ENCODE measurements at regions not wholly inside any gene's neighbourhood (a gene's known extent, or its start where the extent isn't known, plus 50 kb on each side); places are given as distances from the start of the nearest gene placed in this dataset.
A peak's percentile ranks its signal among the peaks of the same experiment; 100 is the strongest.

- no peak overlapping the region for H3K27ac Mint-ChIP-seq
- H3K4me3 Mint-ChIP-seq: no peak overlapping the region
- peaks cover 35% of the 10 kb centered on the region for H3K4me1 Mint-ChIP-seq
- ATAC-seq: no peak
- no peak for DNase-seq (ENCODE audit: low spot score)
- TF ChIP-seq, protein P1, sequence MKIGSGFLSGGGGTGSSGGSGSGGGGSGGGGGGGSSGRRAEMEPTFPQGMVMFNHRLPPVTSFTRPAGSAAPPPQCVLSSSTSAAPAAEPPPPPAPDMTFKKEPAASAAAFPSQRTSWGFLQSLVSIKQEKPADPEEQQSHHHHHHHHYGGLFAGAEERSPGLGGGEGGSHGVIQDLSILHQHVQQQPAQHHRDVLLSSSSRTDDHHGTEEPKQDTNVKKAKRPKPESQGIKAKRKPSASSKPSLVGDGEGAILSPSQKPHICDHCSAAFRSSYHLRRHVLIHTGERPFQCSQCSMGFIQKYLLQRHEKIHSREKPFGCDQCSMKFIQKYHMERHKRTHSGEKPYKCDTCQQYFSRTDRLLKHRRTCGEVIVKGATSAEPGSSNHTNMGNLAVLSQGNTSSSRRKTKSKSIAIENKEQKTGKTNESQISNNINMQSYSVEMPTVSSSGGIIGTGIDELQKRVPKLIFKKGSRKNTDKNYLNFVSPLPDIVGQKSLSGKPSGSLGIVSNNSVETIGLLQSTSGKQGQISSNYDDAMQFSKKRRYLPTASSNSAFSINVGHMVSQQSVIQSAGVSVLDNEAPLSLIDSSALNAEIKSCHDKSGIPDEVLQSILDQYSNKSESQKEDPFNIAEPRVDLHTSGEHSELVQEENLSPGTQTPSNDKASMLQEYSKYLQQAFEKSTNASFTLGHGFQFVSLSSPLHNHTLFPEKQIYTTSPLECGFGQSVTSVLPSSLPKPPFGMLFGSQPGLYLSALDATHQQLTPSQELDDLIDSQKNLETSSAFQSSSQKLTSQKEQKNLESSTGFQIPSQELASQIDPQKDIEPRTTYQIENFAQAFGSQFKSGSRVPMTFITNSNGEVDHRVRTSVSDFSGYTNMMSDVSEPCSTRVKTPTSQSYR (CRISPR knock-in tag; IDR thresholded peaks at IDR 0.05): no peak
- TF ChIP-seq ZNF396 (CRISPR knock-in tag; IDR thresholded peaks at IDR 0.05; ENCODE audit: borderline replicate concordance) (no peak), PRRX2 (CRISPR knock-in tag; IDR thresholded peaks at IDR 0.05) (no peak), ZNF671 (CRISPR knock-in tag; IDR thresholded peaks at IDR 0.05) (no peak), MXD4 (CRISPR knock-in tag; IDR thresholded peaks at IDR 0.05; ENCODE audit: borderline replicate concordance) (no peak), SMAD3 (CRISPR knock-in tag; IDR thresholded peaks at IDR 0.05; ENCODE audit: borderline replicate concordance) (no peak), ZBTB21 (CRISPR knock-in tag; IDR thresholded peaks at IDR 0.05; ENCODE audit: borderline replicate concordance) (no peak)
- TF ChIP-seq, protein P2, sequence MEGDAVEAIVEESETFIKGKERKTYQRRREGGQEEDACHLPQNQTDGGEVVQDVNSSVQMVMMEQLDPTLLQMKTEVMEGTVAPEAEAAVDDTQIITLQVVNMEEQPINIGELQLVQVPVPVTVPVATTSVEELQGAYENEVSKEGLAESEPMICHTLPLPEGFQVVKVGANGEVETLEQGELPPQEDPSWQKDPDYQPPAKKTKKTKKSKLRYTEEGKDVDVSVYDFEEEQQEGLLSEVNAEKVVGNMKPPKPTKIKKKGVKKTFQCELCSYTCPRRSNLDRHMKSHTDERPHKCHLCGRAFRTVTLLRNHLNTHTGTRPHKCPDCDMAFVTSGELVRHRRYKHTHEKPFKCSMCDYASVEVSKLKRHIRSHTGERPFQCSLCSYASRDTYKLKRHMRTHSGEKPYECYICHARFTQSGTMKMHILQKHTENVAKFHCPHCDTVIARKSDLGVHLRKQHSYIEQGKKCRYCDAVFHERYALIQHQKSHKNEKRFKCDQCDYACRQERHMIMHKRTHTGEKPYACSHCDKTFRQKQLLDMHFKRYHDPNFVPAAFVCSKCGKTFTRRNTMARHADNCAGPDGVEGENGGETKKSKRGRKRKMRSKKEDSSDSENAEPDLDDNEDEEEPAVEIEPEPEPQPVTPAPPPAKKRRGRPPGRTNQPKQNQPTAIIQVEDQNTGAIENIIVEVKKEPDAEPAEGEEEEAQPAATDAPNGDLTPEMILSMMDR (IDR thresholded peaks at IDR 0.05): no peak
- TF ChIP-seq, protein P3, sequence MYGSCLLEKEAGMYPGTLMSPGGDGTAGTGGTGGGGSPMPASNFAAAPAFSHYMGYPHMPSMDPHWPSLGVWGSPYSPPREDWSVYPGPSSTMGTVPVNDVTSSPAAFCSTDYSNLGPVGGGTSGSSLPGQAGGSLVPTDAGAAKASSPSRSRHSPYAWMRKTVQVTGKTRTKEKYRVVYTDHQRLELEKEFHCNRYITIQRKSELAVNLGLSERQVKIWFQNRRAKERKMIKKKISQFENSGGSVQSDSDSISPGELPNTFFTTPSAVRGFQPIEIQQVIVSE (CRISPR knock-in tag; IDR thresholded peaks at IDR 0.05; ENCODE audit: borderline replicate concordance): no peak
- no peaks in the 10 kb centered on the region; the same call in 1 of the 2 replicates for H3K27me3 Mint-ChIP-seq (ENCODE audit: low read depth)
- CTCF ChIA-PET: no interaction called here
- peaks cover 19% of the 10 kb centered on the region for H3K36me3 Mint-ChIP-seq
- POLR2A ChIA-PET: no interaction called here
- H3K9me3 Mint-ChIP-seq: peaks cover 24% of the 10 kb centered on the region
Measured at GRCh38 chr4:78704981-78705683, 71.0 kb upstream of the BMP2K start.

GRCh38 chr4:78706302-78706701, 69.8 kb upstream of the BMP2K start:
- Mint-ChIP-seq H3K9me3 (peaks cover 34% of the 10 kb centered on the region), H3K36me3 (peaks cover 19% of the 10 kb centered on the region), H3K27me3 (ENCODE audit: low read depth) (no peaks in the 10 kb centered on the region; the same call in 1 of the 2 replicates), H3K4me3 (no peak overlapping the region), H3K4me1 (peaks cover 35% of the 10 kb centered on the region), H3K27ac (no peak overlapping the region)
- DNase-seq (ENCODE audit: low spot score) (no peak), ATAC-seq (peak; percentile 70)
- POLR2A ChIA-PET: no interaction called here
- CTCF ChIA-PET: no interaction called here
- TF ChIP-seq NR2C2 (CRISPR knock-in tag; IDR thresholded peaks at IDR 0.05): no peak
- TF ChIP-seq TEAD4 (CRISPR knock-in tag; IDR thresholded peaks at IDR 0.05): no peak
- TF ChIP-seq, protein P4, sequence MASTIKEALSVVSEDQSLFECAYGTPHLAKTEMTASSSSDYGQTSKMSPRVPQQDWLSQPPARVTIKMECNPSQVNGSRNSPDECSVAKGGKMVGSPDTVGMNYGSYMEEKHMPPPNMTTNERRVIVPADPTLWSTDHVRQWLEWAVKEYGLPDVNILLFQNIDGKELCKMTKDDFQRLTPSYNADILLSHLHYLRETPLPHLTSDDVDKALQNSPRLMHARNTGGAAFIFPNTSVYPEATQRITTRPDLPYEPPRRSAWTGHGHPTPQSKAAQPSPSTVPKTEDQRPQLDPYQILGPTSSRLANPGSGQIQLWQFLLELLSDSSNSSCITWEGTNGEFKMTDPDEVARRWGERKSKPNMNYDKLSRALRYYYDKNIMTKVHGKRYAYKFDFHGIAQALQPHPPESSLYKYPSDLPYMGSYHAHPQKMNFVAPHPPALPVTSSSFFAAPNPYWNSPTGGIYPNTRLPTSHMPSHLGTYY (CRISPR knock-in tag; IDR thresholded peaks at IDR 0.05): no peak
- TF ChIP-seq, protein P5, sequence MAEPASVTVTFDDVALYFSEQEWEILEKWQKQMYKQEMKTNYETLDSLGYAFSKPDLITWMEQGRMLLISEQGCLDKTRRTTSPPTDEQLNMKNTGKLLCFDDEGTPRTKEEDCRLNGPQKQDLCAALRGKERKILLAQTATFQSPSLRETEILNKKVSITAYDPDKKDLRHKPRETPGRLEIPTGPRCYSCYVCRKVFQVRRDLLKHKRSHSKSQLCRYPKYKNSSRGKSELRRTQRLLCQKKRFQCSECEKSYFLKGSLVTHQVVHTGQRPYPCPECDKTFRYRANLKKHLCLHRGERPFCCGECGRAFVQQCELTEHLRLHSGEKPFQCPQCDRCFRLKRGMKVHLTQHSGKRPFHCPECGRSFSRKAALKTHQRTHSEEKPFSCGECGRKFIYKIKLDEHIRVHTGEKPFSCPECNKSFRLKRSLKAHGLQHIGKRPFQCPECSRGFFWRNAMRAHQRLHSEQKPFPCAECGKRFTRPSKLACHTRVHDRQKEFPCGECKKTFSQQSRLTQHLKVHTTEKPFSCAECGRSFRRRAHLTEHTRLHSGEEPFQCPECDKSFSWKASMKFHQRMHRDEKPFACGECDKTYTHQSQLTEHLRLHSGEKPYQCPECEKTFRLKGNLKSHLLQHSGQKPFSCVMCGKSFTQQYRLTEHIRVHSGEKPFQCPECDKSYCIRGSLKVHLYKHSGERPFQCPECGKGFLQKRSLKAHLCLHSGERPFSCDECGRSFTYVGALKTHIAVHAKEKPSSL (CRISPR knock-in tag; conservative IDR thresholded peaks at IDR 0.05): no peak
- TF ChIP-seq, protein P6, sequence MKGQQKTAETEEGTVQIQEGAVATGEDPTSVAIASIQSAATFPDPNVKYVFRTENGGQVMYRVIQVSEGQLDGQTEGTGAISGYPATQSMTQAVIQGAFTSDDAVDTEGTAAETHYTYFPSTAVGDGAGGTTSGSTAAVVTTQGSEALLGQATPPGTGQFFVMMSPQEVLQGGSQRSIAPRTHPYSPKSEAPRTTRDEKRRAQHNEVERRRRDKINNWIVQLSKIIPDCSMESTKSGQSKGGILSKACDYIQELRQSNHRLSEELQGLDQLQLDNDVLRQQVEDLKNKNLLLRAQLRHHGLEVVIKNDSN (CRISPR knock-in tag; IDR thresholded peaks at IDR 0.05): no peak
- TF ChIP-seq ATF1 (CRISPR knock-in tag; IDR thresholded peaks at IDR 0.05): no peak
- no peak for TF ChIP-seq ZNF671 (CRISPR knock-in tag; IDR thresholded peaks at IDR 0.05)
- TF ChIP-seq ESRRA (CRISPR knock-in tag; IDR thresholded peaks at IDR 0.05; ENCODE audit: borderline replicate concordance): no peak
- no peak for TF ChIP-seq MLX (CRISPR knock-in tag; IDR thresholded peaks at IDR 0.05)
- no peak for TF ChIP-seq ETV6 (CRISPR knock-in tag; IDR thresholded peaks at IDR 0.05)
- TF ChIP-seq, protein P7, sequence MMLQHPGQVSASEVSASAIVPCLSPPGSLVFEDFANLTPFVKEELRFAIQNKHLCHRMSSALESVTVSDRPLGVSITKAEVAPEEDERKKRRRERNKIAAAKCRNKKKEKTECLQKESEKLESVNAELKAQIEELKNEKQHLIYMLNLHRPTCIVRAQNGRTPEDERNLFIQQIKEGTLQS (CRISPR knock-in tag; conservative IDR thresholded peaks at IDR 0.05): no peak
- no peak for TF ChIP-seq CREB1 (CRISPR knock-in tag; IDR thresholded peaks at IDR 0.05)
- TF ChIP-seq GRHL2 (CRISPR knock-in tag; IDR thresholded peaks at IDR 0.05; ENCODE audit: insufficient replicate concordance, severe bottlenecking): no peak
- TF ChIP-seq FOXP1 (CRISPR knock-in tag; IDR thresholded peaks at IDR 0.05; ENCODE audit: borderline replicate concordance): no peak

All from WTC11 (cell line).